GM18498 (cell line): ENCODE measurements at regions not wholly inside any gene's neighbourhood (a gene's known extent, or its start where the extent isn't known, plus 50 kb on each side); places are given as distances from the start of the nearest gene placed in this dataset.

Source experiments
- ATAC-seq: cut with Tn5 transposase; IDR thresholded peaks from one replicate; pipeline ENCODE4 v1.9.1; 2021; ENCODE audit warnings: mild to moderate bottlenecking, moderate library complexity; ENCODE audit not compliant: unreplicated experiment

DNA sequence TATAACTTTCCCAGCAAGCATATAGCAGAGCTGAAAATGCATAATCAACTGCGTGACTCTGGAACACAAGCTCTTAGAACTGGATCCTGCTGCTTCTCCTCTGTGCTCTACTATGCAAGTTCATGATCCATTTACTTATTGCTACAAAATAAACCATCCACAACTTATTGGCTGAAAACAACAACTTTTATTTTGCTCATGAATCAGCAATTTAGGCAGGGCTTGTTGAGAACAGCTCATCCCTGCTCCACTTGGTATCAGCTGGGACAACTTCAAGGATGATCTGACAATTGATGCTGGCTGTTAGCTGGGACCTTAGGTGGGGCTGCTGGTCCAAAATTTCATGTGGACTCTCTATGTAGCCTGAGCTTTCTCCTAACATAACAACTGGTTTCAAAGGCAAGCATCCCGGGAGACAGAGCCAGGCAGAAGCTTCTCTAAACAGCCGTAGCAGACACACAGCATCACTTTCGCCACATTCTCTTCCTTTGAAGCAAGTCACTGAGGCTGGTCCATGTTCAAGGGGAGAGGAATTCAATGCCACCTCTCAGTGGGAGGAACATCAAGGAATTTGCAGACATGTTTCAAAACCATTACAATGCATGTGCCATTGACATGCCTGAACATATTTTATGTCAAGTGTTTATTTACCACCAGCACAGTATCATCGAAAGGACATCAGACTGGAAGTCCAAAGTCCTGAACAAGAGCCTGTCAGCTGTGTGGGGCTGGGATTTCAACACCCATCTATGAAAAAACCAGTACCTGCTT, 153.1 kb upstream of the PKDCC start:
- no peak for ATAC-seq

DNA sequence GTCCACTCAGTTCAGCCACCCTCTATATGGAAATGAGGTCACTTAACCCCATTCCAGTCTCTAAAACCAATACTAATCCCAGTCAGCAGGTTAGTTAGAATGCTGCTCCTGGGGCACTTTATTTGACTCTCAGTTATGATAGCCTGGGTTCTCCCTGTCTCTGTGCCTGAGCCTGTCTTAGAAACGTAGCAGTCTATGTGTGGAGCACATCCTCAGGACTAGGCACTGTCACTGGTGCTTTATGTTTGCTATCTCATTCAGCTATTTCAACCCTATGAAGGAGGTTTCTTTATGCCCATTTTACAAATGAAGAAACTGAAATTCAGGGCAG, 152.5 kb upstream of the PKDCC start:
- ATAC-seq, result no peak

DNA sequence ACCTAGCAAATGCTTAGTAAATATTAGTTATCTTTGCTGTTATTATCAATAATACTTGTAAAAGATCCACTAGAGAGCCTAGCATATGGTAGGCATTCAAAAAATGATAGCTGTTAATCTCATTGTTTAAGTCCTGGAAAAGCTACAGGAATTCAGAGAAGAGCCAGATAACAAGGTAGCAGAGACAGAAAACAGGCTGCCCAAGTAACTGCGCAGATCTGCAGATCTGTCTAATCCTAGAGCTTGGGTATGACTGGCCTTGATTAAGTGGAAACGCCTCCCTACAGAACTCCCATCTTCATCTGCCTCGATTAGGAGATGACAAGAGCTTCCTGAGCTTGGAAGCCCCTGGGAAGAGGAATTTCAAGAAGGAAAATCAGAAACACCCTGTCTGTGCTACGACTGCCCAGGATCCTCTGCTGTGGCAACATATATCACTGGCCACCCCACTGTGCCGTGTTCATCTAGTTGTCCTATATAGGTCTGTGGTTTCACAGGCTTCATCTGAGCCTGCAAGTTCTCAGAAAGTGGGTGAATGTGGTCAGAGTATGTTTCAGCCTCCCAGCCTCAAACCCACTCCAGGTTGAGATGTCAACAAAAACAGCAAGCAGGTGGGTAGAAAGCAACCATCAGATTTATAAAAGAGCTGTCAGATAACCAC, 151.5 kb upstream of the PKDCC start:
- peak; percentile 98 for ATAC-seq

DNA sequence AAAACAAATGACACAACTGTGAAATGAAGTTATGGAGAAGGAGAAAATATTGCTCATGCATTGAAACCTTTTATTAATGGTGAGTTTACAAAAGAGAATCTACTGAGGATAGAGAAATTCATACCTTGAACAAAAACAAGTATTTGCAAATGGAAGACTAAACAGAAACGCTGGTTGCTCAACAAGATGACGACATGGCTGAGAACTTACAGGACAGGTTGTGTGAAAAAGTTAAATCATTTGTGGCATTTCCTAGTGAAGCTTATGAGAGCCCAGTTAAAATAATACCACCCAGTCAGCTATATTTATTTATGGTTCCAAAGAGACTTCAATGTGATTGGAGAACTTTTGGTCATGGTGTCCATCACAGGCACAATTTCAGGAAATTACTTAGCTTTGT, 148.6 kb upstream of the PKDCC start:
- ATAC-seq, result no peak

DNA sequence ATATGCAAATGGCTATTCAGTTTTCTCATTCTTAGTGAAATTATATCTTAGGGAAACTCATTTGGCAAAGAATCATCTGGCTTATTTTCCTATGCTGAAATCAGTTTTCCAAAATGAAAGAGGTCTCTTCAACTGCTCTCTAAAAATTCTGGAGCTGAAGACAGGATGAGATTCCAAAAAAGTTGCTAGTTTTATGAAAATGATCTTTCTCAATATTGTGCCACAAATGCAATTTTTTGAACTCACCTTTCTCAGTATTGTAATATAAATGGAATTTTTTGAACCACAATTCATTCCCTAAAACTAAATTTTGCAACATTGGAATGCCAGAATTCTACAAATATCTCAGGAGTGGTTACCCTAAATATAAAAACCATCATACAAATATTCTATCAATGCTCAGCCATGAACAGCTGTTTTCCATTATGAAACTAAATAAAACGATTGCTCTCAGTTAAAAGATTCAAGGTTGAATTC, 147.7 kb upstream of the PKDCC start:
- no peak for ATAC-seq

DNA sequence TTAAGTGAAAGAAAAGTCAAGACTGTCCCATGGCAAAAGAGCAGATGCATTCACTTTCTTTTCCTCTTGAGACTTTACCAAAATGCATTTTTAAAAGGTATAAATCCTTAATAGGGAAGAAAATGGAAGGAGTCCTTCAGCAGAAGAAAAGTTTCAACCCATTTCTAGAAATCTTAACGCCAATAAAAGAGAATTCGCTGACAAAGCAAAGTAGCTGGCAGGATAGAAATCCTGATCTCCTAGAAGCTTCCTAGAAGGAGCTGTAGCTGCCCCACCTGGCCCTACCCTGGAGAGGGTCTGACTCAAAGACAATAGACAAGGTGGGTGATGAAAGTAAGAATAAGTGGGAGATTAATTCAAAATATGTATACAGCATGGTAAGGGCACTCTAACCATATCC, 144.9 kb upstream of the PKDCC start:
- ATAC-seq, result no peak

DNA sequence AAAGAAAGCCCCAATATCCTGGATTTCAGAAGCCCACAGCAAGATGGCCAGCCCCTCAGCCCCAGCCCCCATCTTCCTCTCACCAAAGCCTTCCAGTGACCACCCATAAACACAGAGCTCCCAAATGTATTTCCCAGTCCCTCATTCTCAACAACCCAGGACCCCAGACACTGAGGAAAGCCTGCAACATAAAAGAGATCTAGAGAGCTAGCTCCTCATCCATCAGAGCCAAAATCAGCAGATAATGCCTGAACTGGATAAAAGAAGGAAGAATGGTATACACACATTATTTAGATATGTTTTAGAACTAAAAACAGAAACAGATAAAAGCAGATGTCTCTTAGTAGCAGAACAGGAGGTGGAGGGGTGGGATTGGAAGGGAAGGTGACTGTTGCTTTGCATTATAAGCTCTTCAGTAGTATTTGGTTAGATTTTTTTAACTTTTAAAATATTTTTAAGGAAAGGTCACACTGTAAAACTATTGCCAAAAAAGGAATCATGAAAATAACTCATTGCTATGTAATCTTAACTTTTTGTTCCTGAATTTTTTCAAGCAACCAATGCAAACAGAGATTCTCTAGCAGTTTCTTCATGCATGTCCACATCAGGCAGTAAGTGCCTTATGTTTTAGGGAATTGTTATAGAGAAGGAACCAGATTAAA, 144.2 kb upstream of the PKDCC start:
- ATAC-seq, result no peak

DNA sequence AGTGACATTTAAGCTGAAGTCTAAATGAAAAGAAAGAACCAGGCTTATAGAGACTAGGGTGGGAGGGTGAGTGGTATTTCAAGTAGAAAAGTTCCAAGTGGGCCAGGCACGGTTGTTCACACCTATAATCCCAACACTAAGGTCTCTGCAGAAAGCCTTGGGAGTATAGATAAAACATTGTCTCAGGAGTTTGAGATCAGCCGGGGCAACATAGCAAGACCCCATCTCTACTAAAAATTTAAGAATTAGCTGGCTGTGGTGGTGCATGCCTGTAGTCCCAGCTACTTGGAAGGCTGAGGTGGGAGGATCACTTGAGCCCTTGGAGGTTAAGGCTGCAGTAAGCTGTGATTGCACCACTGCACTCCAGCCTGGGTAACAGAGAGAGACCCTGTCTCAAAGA, 143.4 kb upstream of the PKDCC start:
- ATAC-seq, result no peak

DNA sequence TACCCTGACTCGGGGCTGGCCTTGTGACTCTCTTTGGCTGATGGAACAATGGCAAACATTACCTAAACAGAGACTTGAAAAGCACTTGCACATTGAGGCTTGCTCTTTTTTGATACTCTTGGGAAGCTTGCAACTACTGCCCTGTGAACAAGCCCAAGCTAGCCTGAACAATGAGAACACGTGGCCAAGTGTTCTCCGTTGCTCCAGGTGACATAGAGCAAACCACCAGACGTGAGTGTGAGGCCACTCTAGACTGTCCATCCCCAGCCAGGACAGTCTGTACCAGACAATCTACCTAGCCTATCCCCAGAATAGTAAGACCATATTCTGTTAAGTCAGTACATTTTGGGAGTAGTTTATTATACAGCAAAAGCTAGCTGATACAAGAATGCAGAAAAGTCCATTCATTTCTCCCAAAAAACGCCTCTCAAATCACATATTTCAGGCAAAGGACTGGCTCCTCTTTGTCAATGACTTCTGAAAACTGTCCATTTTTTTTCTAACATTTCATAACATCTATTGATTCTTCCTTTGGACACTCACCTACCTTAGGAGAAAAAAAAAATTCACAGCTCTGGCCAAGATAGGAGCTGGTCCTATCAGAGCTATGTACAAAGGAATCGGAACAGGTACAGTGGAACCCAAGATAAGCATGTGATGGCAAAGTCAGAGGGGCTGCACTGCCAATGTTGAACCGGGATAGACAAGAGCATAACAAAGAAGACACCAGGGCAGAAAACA, 142.1 kb upstream of the PKDCC start:
- no peak for ATAC-seq

DNA sequence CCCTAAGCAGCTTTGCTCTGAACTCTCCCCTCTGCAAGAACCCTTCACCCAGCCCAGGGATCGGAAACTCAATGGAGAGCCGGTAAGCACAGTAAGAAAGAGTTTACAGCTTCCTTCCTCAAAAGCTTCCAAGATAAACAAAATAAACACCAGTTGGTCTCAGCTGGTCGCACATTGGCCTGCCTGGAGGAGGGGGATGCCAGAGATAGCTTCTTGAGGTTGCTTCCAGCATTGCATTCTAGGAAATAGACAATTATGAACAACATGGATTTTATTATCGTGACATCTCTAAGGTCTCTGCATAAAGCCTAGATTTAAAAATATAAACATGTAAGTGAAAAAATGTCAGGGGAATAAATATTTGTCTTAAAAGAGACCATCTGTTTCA, 141.5 kb upstream of the PKDCC start:
- no peak for ATAC-seq

DNA sequence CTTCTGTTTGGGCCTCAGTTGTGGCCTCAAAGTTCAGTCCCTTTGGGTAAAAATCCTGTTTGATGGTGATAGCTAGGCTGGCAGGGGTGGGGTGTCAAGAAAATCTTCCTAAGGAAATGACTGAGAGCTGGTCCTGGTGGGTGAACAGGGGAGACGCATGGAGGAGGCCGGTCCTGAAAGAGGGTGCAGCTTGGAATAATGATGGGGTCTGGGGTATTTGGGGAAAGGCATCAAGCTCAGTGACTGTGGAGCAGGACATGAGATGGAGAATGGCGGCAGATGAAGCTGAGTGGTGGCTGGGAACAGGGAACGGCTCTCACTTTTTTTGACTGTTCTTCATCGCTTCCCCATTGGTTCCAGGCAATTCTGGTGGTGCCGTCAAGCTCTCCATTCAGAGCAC, 140.7 kb upstream of the PKDCC start:
- no peak for ATAC-seq

DNA sequence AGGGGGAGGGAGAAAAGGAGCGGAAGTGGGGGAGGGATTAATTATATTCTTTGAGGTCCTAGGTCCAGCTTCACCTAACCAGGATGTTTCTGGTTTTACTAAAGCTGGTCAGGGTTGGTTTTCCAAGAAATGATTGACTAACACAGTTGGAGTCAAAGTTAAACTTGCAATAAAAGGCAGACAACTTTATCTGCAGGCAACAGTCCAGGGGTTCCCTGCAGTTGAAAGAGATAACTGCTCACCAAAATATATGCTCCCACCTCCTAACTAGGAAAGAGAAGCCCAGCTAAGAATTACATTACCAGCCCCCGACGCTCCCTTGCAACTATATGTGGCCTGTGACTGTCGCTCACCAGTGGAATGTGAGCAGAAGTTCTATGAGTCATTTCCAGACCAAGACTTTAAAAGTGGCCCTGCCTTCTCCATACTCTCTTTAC, 140.0 kb upstream of the PKDCC start:
- ATAC-seq, result no peak

DNA sequence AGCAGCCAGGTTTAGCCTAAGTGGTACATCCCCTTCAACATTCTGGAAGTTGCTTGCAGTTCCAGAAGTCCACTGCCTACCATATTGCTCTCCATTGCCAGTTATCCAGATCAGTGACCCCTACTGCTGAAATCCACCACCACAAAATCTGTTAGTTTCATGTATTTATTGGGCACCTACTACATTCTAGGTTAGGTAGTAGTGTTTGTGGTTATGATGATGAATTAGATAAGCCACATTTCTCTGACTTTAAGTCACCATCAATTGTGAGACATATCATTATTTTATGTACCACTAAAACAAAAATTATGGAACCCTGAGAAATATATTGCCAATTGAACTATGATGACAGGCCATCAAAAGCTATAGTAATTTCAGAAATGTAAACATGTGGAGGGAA, 139.5 kb upstream of the PKDCC start:
- ATAC-seq, result no peak

DNA sequence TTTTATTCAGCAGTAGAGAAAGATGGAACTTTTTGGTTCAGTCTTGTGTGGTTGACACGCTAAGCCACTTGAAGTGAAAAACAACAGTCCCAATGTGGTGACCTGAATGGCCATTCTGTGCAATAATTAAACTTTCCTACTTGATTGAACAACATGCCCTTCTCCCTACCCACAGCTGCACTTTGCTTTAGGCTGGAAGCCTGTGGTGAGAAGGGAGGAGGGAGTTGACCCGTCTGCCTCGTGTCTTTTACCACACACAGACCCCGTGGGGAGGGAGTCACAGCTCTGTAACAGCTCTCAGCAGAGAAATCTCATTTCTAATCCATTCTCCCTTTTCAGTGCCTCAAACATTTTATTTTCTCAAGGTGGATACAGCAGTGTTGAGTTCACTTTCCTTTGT, 138.2 kb upstream of the PKDCC start:
- ATAC-seq, result no peak

DNA sequence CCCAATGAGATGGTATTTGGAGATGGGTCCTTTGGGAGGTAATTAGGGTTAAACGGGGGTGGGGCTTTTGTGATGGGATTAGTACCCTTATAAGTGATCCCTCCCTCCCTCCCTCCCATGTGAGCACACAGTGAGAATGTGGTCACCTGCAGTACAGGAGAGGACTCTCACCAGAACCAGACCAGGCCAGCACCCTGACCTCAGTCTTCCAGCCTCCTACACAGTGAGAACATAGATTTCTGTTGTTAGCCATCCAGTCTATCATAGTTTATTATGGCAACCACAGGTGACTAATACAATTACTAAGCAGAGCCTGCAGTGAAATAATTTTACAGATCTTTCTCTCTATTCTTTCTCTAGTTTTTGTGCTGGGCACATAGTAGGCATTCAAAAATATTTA, 137.7 kb upstream of the PKDCC start:
- no peak for ATAC-seq

DNA sequence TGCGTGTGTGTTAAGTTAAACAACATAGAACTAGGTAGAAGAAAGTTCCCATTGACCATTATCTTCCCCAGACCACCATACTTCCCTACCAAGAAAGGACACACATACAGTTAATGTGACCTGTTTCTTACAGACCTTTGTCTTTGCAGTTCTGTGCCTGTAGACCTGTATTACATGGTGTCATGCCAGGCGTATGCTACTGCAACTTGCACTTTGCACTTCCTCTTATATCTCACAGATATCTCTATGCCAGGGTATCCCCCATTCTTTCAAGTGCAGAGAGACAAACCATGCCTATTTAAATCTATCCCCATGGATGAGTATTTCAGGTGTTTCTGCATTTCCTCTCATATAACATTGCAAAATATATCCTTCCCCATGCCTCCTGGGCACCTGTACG, 136.8 kb upstream of the PKDCC start:
- no peak for ATAC-seq

DNA sequence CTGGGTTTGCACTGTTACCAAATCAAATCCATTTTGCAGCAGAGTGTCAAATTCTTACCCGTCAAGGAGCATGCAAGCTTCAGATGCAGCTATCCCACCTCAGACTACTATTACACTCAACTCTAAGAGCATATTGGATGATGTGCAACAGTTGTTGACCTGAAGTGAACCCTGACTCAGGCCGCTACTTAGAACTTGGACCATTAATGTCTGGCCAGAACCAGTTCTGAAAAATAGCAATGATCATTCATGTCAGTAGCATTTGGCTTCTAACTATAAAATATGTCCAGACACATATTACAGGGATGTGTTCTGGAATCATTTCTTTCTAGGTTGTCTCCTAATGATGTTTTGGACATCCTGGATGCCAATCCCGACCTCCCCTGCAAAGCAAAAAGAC, 135.5 kb upstream of the PKDCC start:
- ATAC-seq, result no peak

DNA sequence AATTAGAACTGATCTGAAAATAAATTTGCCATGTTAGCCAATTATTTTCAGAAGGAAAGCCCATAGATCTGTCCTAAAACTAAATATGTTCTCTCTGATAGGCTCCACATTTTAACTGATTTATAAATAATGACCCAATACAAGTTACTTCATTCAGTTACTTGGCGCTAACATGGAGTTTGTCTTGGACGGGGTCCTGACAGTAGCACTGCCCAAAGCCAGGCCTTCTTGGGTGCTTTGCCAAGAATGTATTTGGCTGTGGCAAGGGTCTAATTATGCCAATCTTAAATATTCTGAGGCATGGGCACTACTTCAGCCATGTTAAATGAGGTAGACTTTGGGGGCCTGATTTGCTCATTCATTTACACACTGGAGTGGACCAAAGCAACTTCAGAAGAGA, 135.0 kb upstream of the PKDCC start:
- ATAC-seq, result no peak

DNA sequence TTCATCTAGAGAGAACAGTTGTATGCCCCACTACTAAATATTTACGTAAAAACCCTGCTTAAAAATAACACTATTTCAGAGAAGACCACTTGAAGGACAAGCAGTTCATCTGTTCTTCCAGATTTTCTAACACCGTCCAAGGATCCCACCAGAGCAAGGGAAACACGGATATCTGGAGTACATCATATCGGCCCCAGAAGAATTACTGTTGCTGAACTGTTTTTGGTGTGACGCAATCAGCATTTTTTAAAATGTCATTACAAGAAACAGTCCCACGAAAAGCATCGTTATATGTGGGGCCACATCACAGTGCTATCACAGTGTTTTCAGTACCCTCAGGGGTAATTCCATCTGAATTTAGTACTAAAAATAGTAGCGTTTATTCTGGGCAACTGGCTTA, 134.5 kb upstream of the PKDCC start:
- ATAC-seq, result no peak

DNA sequence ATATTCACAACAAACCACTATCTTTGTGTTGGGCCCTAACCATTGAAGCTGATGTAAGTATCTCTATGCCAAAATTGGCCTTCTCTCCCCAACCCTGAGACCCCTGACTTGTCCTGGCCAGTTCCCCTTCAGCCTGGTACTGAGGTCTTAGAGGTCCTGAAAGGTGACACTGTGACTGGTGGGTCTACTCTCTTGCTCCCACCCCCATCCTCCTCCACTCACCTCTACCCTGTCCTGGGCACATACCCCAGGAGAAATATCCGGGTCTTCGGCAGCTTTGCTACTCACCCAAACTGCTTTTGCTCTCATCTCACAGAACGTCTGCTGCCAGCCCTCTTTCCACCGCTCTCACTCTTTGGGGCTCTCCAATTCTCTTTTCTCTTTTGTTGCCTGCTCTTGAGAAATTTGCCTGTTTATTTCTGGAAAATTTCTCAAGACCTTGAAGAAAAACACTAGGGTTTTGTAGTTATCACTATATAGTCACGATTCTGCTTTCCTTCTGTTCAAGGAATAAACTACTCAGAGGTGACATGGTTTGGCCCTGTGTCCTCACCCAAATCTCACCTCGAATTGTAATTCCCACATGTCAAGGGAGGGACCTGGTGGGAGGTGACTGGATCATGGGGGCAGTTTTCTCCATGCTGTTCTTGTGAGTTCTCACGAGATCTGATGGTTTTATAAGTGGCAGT, 133.8 kb upstream of the PKDCC start:
- no peak for ATAC-seq

DNA sequence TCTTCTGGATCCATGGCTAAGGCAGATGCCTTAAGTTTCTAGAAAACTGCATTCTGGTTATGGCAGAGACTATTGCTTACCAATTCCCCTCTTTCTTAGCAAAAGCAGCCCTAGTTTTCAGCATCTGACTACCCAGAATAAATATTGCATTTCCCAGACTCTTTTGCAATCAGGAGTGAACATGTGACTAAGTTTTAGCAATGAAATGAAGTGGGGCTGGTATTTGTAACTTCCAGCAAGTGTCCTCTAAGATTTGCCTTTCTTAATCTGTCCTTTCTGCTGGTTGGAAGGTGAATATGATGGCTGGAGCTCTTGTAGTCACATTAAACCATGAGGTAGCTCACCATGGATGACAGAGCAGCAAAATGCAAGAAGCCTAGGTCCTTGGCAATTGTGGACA, 132.9 kb upstream of the PKDCC start:
- no peak for ATAC-seq
